Liver (tissue), 8 donors: ENCODE measurements at regions not wholly inside any gene's neighbourhood (a gene's known extent, or its start where the extent isn't known, plus 50 kb on each side); places are given as distances from the start of the nearest gene placed in this dataset.

ENCODE experiments used
- DNase-seq: peaks from one replicate; pipeline ENCODE4 v3.0.0-alpha.2; 2017; ENCODE audit warnings: low spot score
- H3K27ac ChIP-seq, 2 donors: one replicate each; pipeline ENCODE4 v1.7.0; 2013; ENCODE audit warnings: inconsistent platforms in 2 of 2, low read length in 2 of 2, control low read depth in 1 of 2, low read depth in 1 of 2, mild to moderate bottlenecking in 1 of 2
- H3K27me3 ChIP-seq, 4 donors: one replicate each; pipeline versions ENCODE4 v1.6.1 to v1.7.0; 2013; ENCODE audit warnings: low read length in 3 of 4, inconsistent platforms in 1 of 4, mild to moderate bottlenecking in 1 of 4, moderate library complexity in 1 of 4; ENCODE audit not compliant: control insufficient read depth in 4 of 4, insufficient read depth in 4 of 4
- H3K36me3 ChIP-seq, 4 donors: one replicate each; pipeline versions ENCODE4 v1.6.1 to v1.7.0; 2013; ENCODE audit warnings: low read length in 3 of 4, mild to moderate bottlenecking in 3 of 4, low read depth in 1 of 4, moderate library complexity in 1 of 4; ENCODE audit not compliant: control insufficient read depth in 4 of 4, insufficient read depth in 3 of 4
- H3K4me1 ChIP-seq, 4 donors: one replicate each; pipeline versions ENCODE4 v1.6.1 to v1.7.0; 2013; ENCODE audit warnings: low read length in 3 of 4, mild to moderate bottlenecking in 3 of 4, moderate library complexity in 1 of 4; ENCODE audit not compliant: control insufficient read depth in 4 of 4, insufficient read depth in 4 of 4
- H3K4me3 ChIP-seq, 3 donors: one replicate each; pipeline versions ENCODE4 v1.6.1 to v1.7.0; 2013; ENCODE audit warnings: low read length in 3 of 3, control low read depth in 1 of 3, low read depth in 1 of 3, mild to moderate bottlenecking in 1 of 3
- H3K9ac ChIP-seq, 2 donors: one replicate each; pipeline ENCODE4 v1.7.0; 2013; ENCODE audit warnings: low read length in 2 of 2, mild to moderate bottlenecking in 2 of 2, moderate library complexity in 2 of 2, control low read depth in 1 of 2, low read depth in 1 of 2
- H3K9me3 ChIP-seq, 4 donors: one replicate each; pipeline versions ENCODE4 v1.6.1 to v1.7.0; 2013; ENCODE audit warnings: low read length in 3 of 4; ENCODE audit not compliant: control insufficient read depth in 4 of 4
- ATF3 ChIP-seq: IDR thresholded peaks from 2 replicates; pipeline ENCODE4 v1.6.1; 2016; ENCODE audit warnings: antibody characterized with exemption
- CTCF ChIP-seq: fragments of 150-350 bp; IDR thresholded peaks from 2 replicates; pipeline ENCODE4 v1.5.1; 2017; ENCODE audit warnings: improper control_type of control experiment, low read depth, low read length; ENCODE audit not compliant: missing input control
- EGR1 ChIP-seq, 2 donors: IDR thresholded peaks; 2 replicates each; pipeline ENCODE4 v1.6.1; 2016 to 2018; ENCODE audit warnings: antibody characterized with exemption in 2 of 2, low read depth in 2 of 2
- FOXA2 ChIP-seq: IDR thresholded peaks from 2 replicates; pipeline ENCODE4 v1.6.1; 2016; ENCODE audit warnings: antibody characterized with exemption
- GABPA ChIP-seq, 2 donors: IDR thresholded peaks in 1 of 2; conservative IDR thresholded peaks in 1 of 2; 2 replicates each; pipeline ENCODE4 v1.6.1; 2016; ENCODE audit warnings: antibody characterized with exemption in 2 of 2, mild to moderate bottlenecking in 1 of 2, moderate library complexity in 1 of 2
- HNF4A ChIP-seq, 2 donors: conservative IDR thresholded peaks; 2 replicates each; pipeline ENCODE4 v1.6.1; 2016; ENCODE audit warnings: antibody characterized with exemption in 2 of 2, mild to moderate bottlenecking in 2 of 2
- HNF4G ChIP-seq: IDR thresholded peaks from 2 replicates; pipeline ENCODE4 v1.6.1; 2016; ENCODE audit warnings: antibody characterized with exemption
- MAX ChIP-seq: IDR thresholded peaks from 2 replicates; pipeline ENCODE4 v1.6.1; 2016; ENCODE audit warnings: antibody characterized with exemption
- NR2F2 ChIP-seq: IDR thresholded peaks from 2 replicates; pipeline ENCODE4 v1.6.1; 2016; ENCODE audit warnings: antibody characterized with exemption
- RAD21 ChIP-seq, 2 donors: IDR thresholded peaks; 2 replicates each; pipeline ENCODE4 v1.6.1; 2016; ENCODE audit warnings: antibody characterized with exemption in 2 of 2, mild to moderate bottlenecking in 2 of 2
- RXRA ChIP-seq, 2 donors: IDR thresholded peaks; 2 replicates each; pipeline ENCODE4 v1.6.1; 2017 to 2018; ENCODE audit warnings: antibody characterized with exemption in 2 of 2, mild to moderate bottlenecking in 1 of 2
- SP1 ChIP-seq: IDR thresholded peaks from 2 replicates; pipeline ENCODE4 v1.6.1; 2018; ENCODE audit warnings: antibody characterized with exemption, mild to moderate bottlenecking
- YY1 ChIP-seq: IDR thresholded peaks from 2 replicates; pipeline ENCODE4 v1.6.1; 2016; ENCODE audit warnings: antibody characterized with exemption, mild to moderate bottlenecking
- WGBS: extraction: QIAGEN DNeasy Blood & Tissue Kit; methylation state at CpG from one replicate; pipeline ENCODE4 v1.1.7; 2013; 5-methylcytosine and 5-hydroxymethylcytosine counted together
- TF ChIP-seq, protein P1 (sequence below): IDR thresholded peaks from 2 replicates; pipeline ENCODE4 v1.6.1; 2016; ENCODE audit warnings: antibody characterized with exemption, mild to moderate bottlenecking
- TF ChIP-seq, protein P2 (sequence below): IDR thresholded peaks from 2 replicates; pipeline ENCODE4 v1.6.1; 2016; ENCODE audit warnings: antibody characterized with exemption
- donor health status: healthy.
- donor health status: healthy.
- donor health status: healthy.
- donor health status: healthy.
- donor health status: healthy.

- Histone ChIP-seq H3K4me1 (no peaks in the 10 kb centered on the region), H3K4me3 (no peak overlapping the region), H3K36me3 (no peaks in the 10 kb centered on the region), H3K9ac (no peak overlapping the region), H3K27ac (no peak overlapping the region), H3K9me3 (peaks cover 0 to 2% (median 0%) of the 10 kb centered on the region in 4 donors), H3K27me3 (no peaks in the 10 kb centered on the region)
- TF ChIP-seq, protein P1, sequence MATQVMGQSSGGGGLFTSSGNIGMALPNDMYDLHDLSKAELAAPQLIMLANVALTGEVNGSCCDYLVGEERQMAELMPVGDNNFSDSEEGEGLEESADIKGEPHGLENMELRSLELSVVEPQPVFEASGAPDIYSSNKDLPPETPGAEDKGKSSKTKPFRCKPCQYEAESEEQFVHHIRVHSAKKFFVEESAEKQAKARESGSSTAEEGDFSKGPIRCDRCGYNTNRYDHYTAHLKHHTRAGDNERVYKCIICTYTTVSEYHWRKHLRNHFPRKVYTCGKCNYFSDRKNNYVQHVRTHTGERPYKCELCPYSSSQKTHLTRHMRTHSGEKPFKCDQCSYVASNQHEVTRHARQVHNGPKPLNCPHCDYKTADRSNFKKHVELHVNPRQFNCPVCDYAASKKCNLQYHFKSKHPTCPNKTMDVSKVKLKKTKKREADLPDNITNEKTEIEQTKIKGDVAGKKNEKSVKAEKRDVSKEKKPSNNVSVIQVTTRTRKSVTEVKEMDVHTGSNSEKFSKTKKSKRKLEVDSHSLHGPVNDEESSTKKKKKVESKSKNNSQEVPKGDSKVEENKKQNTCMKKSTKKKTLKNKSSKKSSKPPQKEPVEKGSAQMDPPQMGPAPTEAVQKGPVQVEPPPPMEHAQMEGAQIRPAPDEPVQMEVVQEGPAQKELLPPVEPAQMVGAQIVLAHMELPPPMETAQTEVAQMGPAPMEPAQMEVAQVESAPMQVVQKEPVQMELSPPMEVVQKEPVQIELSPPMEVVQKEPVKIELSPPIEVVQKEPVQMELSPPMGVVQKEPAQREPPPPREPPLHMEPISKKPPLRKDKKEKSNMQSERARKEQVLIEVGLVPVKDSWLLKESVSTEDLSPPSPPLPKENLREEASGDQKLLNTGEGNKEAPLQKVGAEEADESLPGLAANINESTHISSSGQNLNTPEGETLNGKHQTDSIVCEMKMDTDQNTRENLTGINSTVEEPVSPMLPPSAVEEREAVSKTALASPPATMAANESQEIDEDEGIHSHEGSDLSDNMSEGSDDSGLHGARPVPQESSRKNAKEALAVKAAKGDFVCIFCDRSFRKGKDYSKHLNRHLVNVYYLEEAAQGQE = no peak
- TF ChIP-seq EGR1 (IDR thresholded peaks at IDR 0.05; ENCODE audit: low read depth in 2 of 2) (no peak), FOXA2 (no peak), CTCF (no peak), NR2F2 (no peak), RXRA (IDR thresholded peaks at IDR 0.05) (no peak), RAD21 (IDR thresholded peaks at IDR 0.05) (no peak), GABPA (IDR thresholded peaks at IDR 0.05 in 1 of 2, conservative IDR thresholded peaks at IDR 0.05 in 1 of 2) (no peak), HNF4G (no peak)
- DNase-seq = no peak
- WGBS = 90% methylated on average over 1 of the region's 1 CpG
Observed at GRCh38 chr2:220293966-220294365, 666.5 kb downstream of the SLC4A3 start.

GRCh38 chr2:220296174-220296573 lies 668.7 kb downstream of the SLC4A3 start:
- H3K9ac ChIP-seq = no peak overlapping the region
- H3K4me1 ChIP-seq = no peaks in the 10 kb centered on the region
- peaks cover 0 to 2% (median 0%) of the 10 kb centered on the region in 4 donors for H3K9me3 ChIP-seq
- H3K4me3 ChIP-seq = no peak overlapping the region
- TF ChIP-seq RXRA (IDR thresholded peaks at IDR 0.05) = no peak
- TF ChIP-seq, protein P2, sequence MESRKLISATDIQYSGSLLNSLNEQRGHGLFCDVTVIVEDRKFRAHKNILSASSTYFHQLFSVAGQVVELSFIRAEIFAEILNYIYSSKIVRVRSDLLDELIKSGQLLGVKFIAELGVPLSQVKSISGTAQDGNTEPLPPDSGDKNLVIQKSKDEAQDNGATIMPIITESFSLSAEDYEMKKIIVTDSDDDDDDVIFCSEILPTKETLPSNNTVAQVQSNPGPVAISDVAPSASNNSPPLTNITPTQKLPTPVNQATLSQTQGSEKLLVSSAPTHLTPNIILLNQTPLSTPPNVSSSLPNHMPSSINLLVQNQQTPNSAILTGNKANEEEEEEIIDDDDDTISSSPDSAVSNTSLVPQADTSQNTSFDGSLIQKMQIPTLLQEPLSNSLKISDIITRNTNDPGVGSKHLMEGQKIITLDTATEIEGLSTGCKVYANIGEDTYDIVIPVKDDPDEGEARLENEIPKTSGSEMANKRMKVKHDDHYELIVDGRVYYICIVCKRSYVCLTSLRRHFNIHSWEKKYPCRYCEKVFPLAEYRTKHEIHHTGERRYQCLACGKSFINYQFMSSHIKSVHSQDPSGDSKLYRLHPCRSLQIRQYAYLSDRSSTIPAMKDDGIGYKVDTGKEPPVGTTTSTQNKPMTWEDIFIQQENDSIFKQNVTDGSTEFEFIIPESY = no peak
- no peak for TF ChIP-seq MAX
- TF ChIP-seq YY1 = no peak
- TF ChIP-seq, protein P1 = no peak
- no peak for TF ChIP-seq EGR1 (IDR thresholded peaks at IDR 0.05; ENCODE audit: low read depth in 2 of 2)
- TF ChIP-seq GABPA (IDR thresholded peaks at IDR 0.05 in 1 of 2, conservative IDR thresholded peaks at IDR 0.05 in 1 of 2) = no peak
- no peak for TF ChIP-seq HNF4G
- no peak for TF ChIP-seq HNF4A (conservative IDR thresholded peaks at IDR 0.05)
- no peak for TF ChIP-seq RAD21 (IDR thresholded peaks at IDR 0.05)
- no peak for TF ChIP-seq SP1
- TF ChIP-seq CTCF = no peak
- TF ChIP-seq ATF3 = no peak
- no peak for DNase-seq
- 28% methylated on average over 2 of the region's 2 CpGs for WGBS
- H3K27ac ChIP-seq = no peak overlapping the region
- no peaks in the 10 kb centered on the region for H3K27me3 ChIP-seq
- no peaks in the 10 kb centered on the region for H3K36me3 ChIP-seq
